Karpas-422 (cell line): ENCODE measurements at regions not wholly inside any gene's neighbourhood (a gene's known extent, or its start where the extent isn't known, plus 50 kb on each side); places are given as distances from the start of the nearest gene placed in this dataset.

Source experiments
- DNase-seq: peaks from one replicate; pipeline ENCODE4 v3.0.0-alpha.2; 2015
- H2AFZ ChIP-seq: fragments of 200-600 bp; sonication (generic); 2 replicates; pipeline ENCODE4 v1.6.1; 2014; ENCODE audit warnings: antibody characterized with exemption, low read length, mixed read lengths
- H3K27ac ChIP-seq: fragments of 200-600 bp; sonication (generic); 2 replicates; pipeline ENCODE4 v1.5.1; 2014; ENCODE audit warnings: mild to moderate bottlenecking, low read length, moderate library complexity
- H3K27me3 ChIP-seq: fragments of 200-600 bp; sonication (generic); 2 replicates; pipeline ENCODE4 v1.6.1; 2014; ENCODE audit warnings: low read length, mixed read lengths
- H3K36me3 ChIP-seq: fragments of 200-600 bp; sonication (generic); 2 replicates; pipeline ENCODE4 v1.6.1; 2014; ENCODE audit warnings: low read length, mixed read lengths; ENCODE audit not compliant: insufficient read depth
- H3K4me1 ChIP-seq: fragments of 200-600 bp; sonication (generic); 2 replicates; pipeline ENCODE4 v1.6.1; 2014; ENCODE audit warnings: mild to moderate bottlenecking, low read length, mixed read lengths
- H3K4me2 ChIP-seq: fragments of 200-600 bp; sonication (generic); 2 replicates; pipeline ENCODE4 v1.6.1; 2014; ENCODE audit warnings: low read length, low read depth, mild to moderate bottlenecking; ENCODE audit not compliant: poor library complexity, severe bottlenecking
- H3K4me3 ChIP-seq: fragments of 200-600 bp; sonication (generic); 2 replicates; pipeline ENCODE4 v1.5.1; 2014; ENCODE audit warnings: mild to moderate bottlenecking, antibody characterized with exemption, low read length, mixed read lengths
- H3K79me2 ChIP-seq: fragments of 200-600 bp; sonication (generic); 2 replicates; pipeline ENCODE4 v1.6.1; 2014; ENCODE audit warnings: mild to moderate bottlenecking, low read length, mixed read lengths
- H3K9ac ChIP-seq: fragments of 200-600 bp; sonication (generic); 2 replicates; pipeline ENCODE4 v1.6.0; 2014; ENCODE audit warnings: low read length
- H3K9me2 ChIP-seq: fragments of 200-600 bp; sonication (generic), shearing (Covaris generic); replicated peaks from 2 replicates; pipeline ENCODE4 v1.6.0; 2014; ENCODE audit warnings: mild to moderate bottlenecking, low read length, moderate library complexity; ENCODE audit not compliant: insufficient read depth
- H3K9me3 ChIP-seq: fragments of 300-700, 200-600 bp; sonication (generic); 2 replicates; pipeline ENCODE4 v1.6.1; 2014; ENCODE audit warnings: low read length, mixed read lengths
- H4K20me1 ChIP-seq: fragments of 200-600 bp; sonication (generic); 2 replicates; pipeline ENCODE4 v1.6.1; 2014; ENCODE audit warnings: mild to moderate bottlenecking, antibody characterized with exemption, low read length, low read depth; ENCODE audit not compliant: insufficient read depth

- Histone ChIP-seq H3K4me3 (no peak overlapping the region), H3K9me3 (no peaks in the 10 kb centered on the region), H3K27me3 (no peaks in the 10 kb centered on the region), H3K4me2 (no peak overlapping the region), H3K9me2 (no peaks in the 10 kb centered on the region), H3K27ac (no peak overlapping the region), H2AFZ (no peak overlapping the region), H3K36me3 (no peaks in the 10 kb centered on the region), H3K4me1 (peaks cover 2% of the 10 kb centered on the region; the same call in 1 of the 2 replicates), H3K9ac (no peak overlapping the region), H3K79me2 (no peaks in the 10 kb centered on the region), H4K20me1 (no peaks in the 10 kb centered on the region)
- DNase-seq = no peak
Observed at GRCh38 chr6:169961772-169962561, 210.5 kb downstream of the ERMARD start.

- no peaks in the 10 kb centered on the region for H3K79me2 ChIP-seq
- no peaks in the 10 kb centered on the region for H3K27me3 ChIP-seq
- H4K20me1 ChIP-seq = no peaks in the 10 kb centered on the region
- H3K9ac ChIP-seq = no peak overlapping the region
- H2AFZ ChIP-seq = no peak overlapping the region
- no peak overlapping the region for H3K4me3 ChIP-seq
- no peak overlapping the region for H3K4me2 ChIP-seq
- no peaks in the 10 kb centered on the region for H3K9me3 ChIP-seq
- H3K36me3 ChIP-seq = no peaks in the 10 kb centered on the region
- H3K4me1 ChIP-seq = no peaks in the 10 kb centered on the region
- no peak overlapping the region for H3K27ac ChIP-seq
- no peak for DNase-seq
- H3K9me2 ChIP-seq = no peaks in the 10 kb centered on the region
Observed at GRCh38 chr6:169960886-169961611, 209.6 kb downstream of the ERMARD start.

- no peaks in the 10 kb centered on the region for H3K36me3 ChIP-seq
- no peak overlapping the region for H3K4me3 ChIP-seq
- H3K79me2 ChIP-seq = no peaks in the 10 kb centered on the region
- no peak overlapping the region for H3K27ac ChIP-seq
- H3K9ac ChIP-seq = no peak overlapping the region
- DNase-seq = no peak
- no peaks in the 10 kb centered on the region for H3K9me2 ChIP-seq
- H3K9me3 ChIP-seq = no peaks in the 10 kb centered on the region
- no peaks in the 10 kb centered on the region for H3K4me1 ChIP-seq
- no peaks in the 10 kb centered on the region for H3K27me3 ChIP-seq
- H2AFZ ChIP-seq = no peak overlapping the region
- H3K4me2 ChIP-seq = no peak overlapping the region
- H4K20me1 ChIP-seq = no peaks in the 10 kb centered on the region
Observed at GRCh38 chr6:169960521-169960885, 209.1 kb downstream of the ERMARD start.

GRCh38 chr6:169960003-169960344, 208.6 kb downstream of the ERMARD start:
- Histone ChIP-seq H3K9ac (no peak overlapping the region), H3K27ac (no peak overlapping the region), H3K27me3 (no peaks in the 10 kb centered on the region), H3K4me3 (no peak overlapping the region), H3K36me3 (no peaks in the 10 kb centered on the region), H3K9me2 (no peaks in the 10 kb centered on the region), H3K4me2 (no peak overlapping the region), H4K20me1 (no peaks in the 10 kb centered on the region), H3K79me2 (no peaks in the 10 kb centered on the region), H3K4me1 (no peaks in the 10 kb centered on the region), H2AFZ (no peak overlapping the region), H3K9me3 (no peaks in the 10 kb centered on the region)
- no peak for DNase-seq

- DNase-seq = peak; percentile 45
- no peak overlapping the region for H3K27ac ChIP-seq
- H3K36me3 ChIP-seq = no peaks in the 10 kb centered on the region
- no peaks in the 10 kb centered on the region for H3K9me2 ChIP-seq
- no peak overlapping the region for H3K4me2 ChIP-seq
- H3K9me3 ChIP-seq = no peaks in the 10 kb centered on the region
- H2AFZ ChIP-seq = peak overlapping the region; percentile 43; the same call in 1 of the 2 replicates
- H3K27me3 ChIP-seq = no peaks in the 10 kb centered on the region
- no peaks in the 10 kb centered on the region for H3K4me1 ChIP-seq
- H3K79me2 ChIP-seq = no peaks in the 10 kb centered on the region
- H3K9ac ChIP-seq = no peak overlapping the region
- H3K4me3 ChIP-seq = no peak overlapping the region
- no peaks in the 10 kb centered on the region for H4K20me1 ChIP-seq
Observed at GRCh38 chr6:169959136-169960002, 207.9 kb downstream of the ERMARD start.

- no peaks in the 10 kb centered on the region for H3K4me1 ChIP-seq
- no peaks in the 10 kb centered on the region for H3K36me3 ChIP-seq
- H3K9ac ChIP-seq = no peak overlapping the region
- H3K79me2 ChIP-seq = no peaks in the 10 kb centered on the region
- no peak overlapping the region for H3K4me3 ChIP-seq
- no peak overlapping the region for H3K4me2 ChIP-seq
- no peaks in the 10 kb centered on the region for H4K20me1 ChIP-seq
- H2AFZ ChIP-seq = no peak overlapping the region
- no peaks in the 10 kb centered on the region for H3K9me2 ChIP-seq
- no peak overlapping the region for H3K27ac ChIP-seq
- no peaks in the 10 kb centered on the region for H3K27me3 ChIP-seq
- DNase-seq = no peak
- no peaks in the 10 kb centered on the region for H3K9me3 ChIP-seq
Observed at GRCh38 chr6:169958510-169958909, 207.1 kb downstream of the ERMARD start.

GRCh38 chr6:169957351-169957963, 206.0 kb downstream of the ERMARD start:
- DNase-seq = no peak
- Histone ChIP-seq H3K27ac (no peak overlapping the region), H3K4me1 (no peaks in the 10 kb centered on the region), H3K9ac (no peak overlapping the region), H3K4me2 (no peak overlapping the region), H3K36me3 (no peaks in the 10 kb centered on the region), H3K27me3 (no peaks in the 10 kb centered on the region), H3K79me2 (no peaks in the 10 kb centered on the region), H4K20me1 (no peaks in the 10 kb centered on the region), H2AFZ (no peak overlapping the region), H3K9me3 (no peaks in the 10 kb centered on the region), H3K4me3 (no peak overlapping the region), H3K9me2 (no peaks in the 10 kb centered on the region)

- no peaks in the 10 kb centered on the region for H4K20me1 ChIP-seq
- no peaks in the 10 kb centered on the region for H3K4me1 ChIP-seq
- H3K79me2 ChIP-seq = no peaks in the 10 kb centered on the region
- H3K9me2 ChIP-seq = no peaks in the 10 kb centered on the region
- H3K27ac ChIP-seq = no peak overlapping the region
- H3K9me3 ChIP-seq = no peaks in the 10 kb centered on the region
- no peak overlapping the region for H2AFZ ChIP-seq
- no peak for DNase-seq
- H3K9ac ChIP-seq = no peak overlapping the region
- no peak overlapping the region for H3K4me3 ChIP-seq
- no peaks in the 10 kb centered on the region for H3K36me3 ChIP-seq
- no peaks in the 10 kb centered on the region for H3K27me3 ChIP-seq
- no peak overlapping the region for H3K4me2 ChIP-seq
Observed at GRCh38 chr6:169956580-169956979, 205.2 kb downstream of the ERMARD start.
